OCI-LY7 (cell line): ENCODE measurements at regions not wholly inside any gene's neighbourhood (a gene's known extent, or its start where the extent isn't known, plus 50 kb on each side); places are given as distances from the start of the nearest gene placed in this dataset.

Experiments used
- BruUV-seq: library from RNA; stranded (reverse); fragments of 400-500 nt; replicated peaks from 2 replicates; lab custom pipeline; 2021; lab: Mats Ljungman, UMichigan
- CTCF ChIA-PET: fragments of 300-600 bp; sonication (Branson Sonifier 250); formaldehyde crosslinking; loops from one replicate; lab custom pipeline; 2022; ENCODE audit warnings: antibody characterized with exemption; ENCODE audit not compliant: unreplicated experiment; lab: Charles Lee
- POLR2A ChIA-PET: fragments of 300-600 bp; sonication (Branson Sonifier 250); formaldehyde crosslinking; loops from one replicate; lab custom pipeline; 2022; ENCODE audit warnings: antibody characterized with exemption; lab: Charles Lee
- DNase-seq: peaks from one replicate; pipeline ENCODE4 v3.0.0-alpha.2; 2015; ENCODE audit warnings: low spot score
- H2AFZ ChIP-seq: fragments of 200-600 bp; sonication (generic), shearing (Covaris generic); 2 replicates; pipeline ENCODE4 v1.6.1; 2014; ENCODE audit warnings: mild to moderate bottlenecking, antibody characterized with exemption, low read length, moderate library complexity
- H3K27ac ChIP-seq: fragments of 200-600 bp; sonication (generic); 2 replicates; pipeline ENCODE4 v1.5.1; 2014; ENCODE audit warnings: mixed run types, low read depth, mild to moderate bottlenecking, moderate library complexity, low read length, inconsistent platforms; ENCODE audit not compliant: poor library complexity, severe bottlenecking
- H3K36me3 ChIP-seq: fragments of 200-600 bp; sonication (generic); 2 replicates; pipeline ENCODE4 v1.6.1; 2014; ENCODE audit warnings: mild to moderate bottlenecking, antibody characterized with exemption, low read length, moderate library complexity, mixed read lengths; ENCODE audit not compliant: insufficient read depth
- H3K4me1 ChIP-seq: fragments of 200-600 bp; sonication (generic); 2 replicates; pipeline ENCODE4 v1.5.1; 2014; ENCODE audit warnings: mild to moderate bottlenecking, low read length; ENCODE audit not compliant: insufficient read depth, poor library complexity, severe bottlenecking
- H3K4me2 ChIP-seq: fragments of 200-600 bp; sonication (generic); 2 replicates; pipeline ENCODE4 v1.6.1; 2014; ENCODE audit warnings: mild to moderate bottlenecking, low read length
- H3K4me3 ChIP-seq: fragments of 200-600 bp; sonication (generic); 2 replicates; pipeline ENCODE4 v1.5.1; 2014; ENCODE audit warnings: mild to moderate bottlenecking, low read depth, low read length; ENCODE audit not compliant: poor library complexity, severe bottlenecking
- H3K79me2 ChIP-seq: fragments of 200-600 bp; sonication (generic); 2 replicates; pipeline ENCODE4 v1.6.1; 2016; ENCODE audit warnings: low read depth, mild to moderate bottlenecking, low read length, moderate library complexity, mixed read lengths; ENCODE audit not compliant: insufficient read depth
- H3K9me2 ChIP-seq: fragments of 200-600 bp; sonication (generic); 2 replicates; pipeline ENCODE4 v1.6.1; 2016; ENCODE audit warnings: mild to moderate bottlenecking, low read length, mixed read lengths; ENCODE audit not compliant: insufficient read depth
- H3K9me3 ChIP-seq: fragments of 200-600 bp; sonication (generic); 2 replicates; pipeline ENCODE4 v1.6.1; 2014; ENCODE audit warnings: mild to moderate bottlenecking, mixed run types, low read length, mixed read lengths
- H4K20me1 ChIP-seq: fragments of 200-600 bp; sonication (generic); 2 replicates; pipeline ENCODE4 v1.6.1; 2014; ENCODE audit warnings: mild to moderate bottlenecking, antibody characterized with exemption, low read length, moderate library complexity, mixed read lengths; ENCODE audit not compliant: insufficient read depth
- CTCF ChIP-seq: fragments of 200-600 bp; sonication (generic); conservative IDR thresholded peaks from 2 replicates; pipeline ENCODE4 v1.5.1; 2014; ENCODE audit warnings: mild to moderate bottlenecking, antibody characterized with exemption, low read length, moderate library complexity, mixed read lengths
- EZH2phosphoT487 ChIP-seq: fragments of 200-600 bp; sonication (generic); IDR thresholded peaks from 2 replicates; pipeline ENCODE4 v1.6.1; 2018; ENCODE audit warnings: low read depth, borderline replicate concordance, mild to moderate bottlenecking, mixed run types, antibody characterized with exemption, low read length, moderate library complexity, mixed read lengths
- intact Hi-C: fragments of 100-400 bp; cut with micrococcal nuclease; formaldehyde crosslinking; loops from one replicate; pipeline ENCODE4 v1.10.0; 2022; ENCODE audit not compliant: unreplicated experiment

- intact Hi-C loops: no loop called here
- no TSS peak for BruUV-seq
- POLR2A ChIA-PET: no interaction called here
Observed at GRCh38 chr12:58809064-58809607, 111.2 kb downstream of the LRIG3 start.

GRCh38 chr12:58811346-58811745 is 109.0 kb downstream of the LRIG3 start:
- DNase-seq: no peak
- H2AFZ ChIP-seq: no peak overlapping the region
- no peak for TF ChIP-seq CTCF
- H3K27ac ChIP-seq: no peak overlapping the region
- no peak overlapping the region for H3K4me3 ChIP-seq
- no peaks in the 10 kb centered on the region for H3K9me3 ChIP-seq
- intact Hi-C loops: no loop called here
- CTCF ChIA-PET: no interaction called here
- H3K79me2 ChIP-seq: no peaks in the 10 kb centered on the region
- no TSS peak for BruUV-seq
- no peaks in the 10 kb centered on the region for H3K9me2 ChIP-seq
- H4K20me1 ChIP-seq: no peaks in the 10 kb centered on the region
- no peaks in the 10 kb centered on the region for H3K4me1 ChIP-seq
- no peak overlapping the region for H3K4me2 ChIP-seq
- H3K36me3 ChIP-seq: no peaks in the 10 kb centered on the region
- POLR2A ChIA-PET: interaction anchor here (0.5 kb wide), 1 partner anchor 60 kb away, joined by 3 read pairs; no protein-coding TSS in a partner anchor

More at GRCh38 chr12:58809064-58809607, 111.2 kb downstream of the LRIG3 start:
- H3K9me3 ChIP-seq: no peaks in the 10 kb centered on the region
- DNase-seq: no peak
- H2AFZ ChIP-seq: no peak overlapping the region
- H3K4me1 ChIP-seq: no peaks in the 10 kb centered on the region
- CTCF ChIA-PET: no interaction called here
- no peaks in the 10 kb centered on the region for H3K79me2 ChIP-seq
- H3K4me2 ChIP-seq: no peak overlapping the region
- no peak overlapping the region for H3K4me3 ChIP-seq
- H3K27ac ChIP-seq: no peak overlapping the region
- no peaks in the 10 kb centered on the region for H4K20me1 ChIP-seq
- no peaks in the 10 kb centered on the region for H3K9me2 ChIP-seq
- no peak for TF ChIP-seq EZH2phosphoT487
- TF ChIP-seq CTCF: no peak
- no peaks in the 10 kb centered on the region for H3K36me3 ChIP-seq

GRCh38 chr12:58812214-58812613 is 108.1 kb downstream of the LRIG3 start:
- Histone ChIP-seq H3K4me2 (no peak overlapping the region), H3K36me3 (no peaks in the 10 kb centered on the region), H4K20me1 (no peaks in the 10 kb centered on the region), H3K27ac (no peak overlapping the region), H2AFZ (no peak overlapping the region), H3K9me3 (no peaks in the 10 kb centered on the region), H3K79me2 (no peaks in the 10 kb centered on the region), H3K4me1 (no peaks in the 10 kb centered on the region), H3K9me2 (no peaks in the 10 kb centered on the region), H3K4me3 (no peak overlapping the region)
- DNase-seq: no peak
- CTCF ChIA-PET: no interaction called here
- BruUV-seq: no TSS peak
- POLR2A ChIA-PET: no interaction called here
- intact Hi-C loops: no loop called here
- TF ChIP-seq EZH2phosphoT487: no peak
- no peak for TF ChIP-seq CTCF
